NAMALWA (cell line): ENCODE measurements at regions not wholly inside any gene's neighbourhood (a gene's known extent, or its start where the extent isn't known, plus 50 kb on each side); places are given as distances from the start of the nearest gene placed in this dataset.
"Not testable (repeated sequence)": the region's sequence is repeated elsewhere in the genome, so short reads cannot be mapped to it uniquely, and the experiment has no call there.

Source experiments
- DNase-seq: peaks from one replicate; pipeline ENCODE4 v3.0.0-alpha.2; 2015; ENCODE audit warnings: low spot score

- peak; percentile 18 for DNase-seq
Observed at GRCh38 chr2:8310557-8311455, 371.1 kb upstream of the ID2 start.

- DNase-seq: peak; percentile 25
Observed at GRCh38 chr2:8312221-8312620, 369.6 kb upstream of the ID2 start.

- DNase-seq: peak; percentile 63
Observed at GRCh38 chr2:8312861-8313830, 368.7 kb upstream of the ID2 start.

- no peak for DNase-seq
Observed at GRCh38 chr2:8314063-8314462, 367.8 kb upstream of the ID2 start.

GRCh38 chr2:8315531-8316165 lies 366.2 kb upstream of the ID2 start:
- no peak for DNase-seq

- DNase-seq: no peak
Observed at GRCh38 chr2:8316356-8316755, 365.5 kb upstream of the ID2 start.

GRCh38 chr2:8317418-8317817 lies 364.4 kb upstream of the ID2 start:
- DNase-seq: no peak

- DNase-seq: no peak
Observed at GRCh38 chr2:8319219-8319618, 362.6 kb upstream of the ID2 start.

- no peak for DNase-seq
Observed at GRCh38 chr2:8320311-8321066, 361.4 kb upstream of the ID2 start.

GRCh38 chr2:8322634-8323033 lies 359.2 kb upstream of the ID2 start:
- DNase-seq: no peak

- DNase-seq: no peak
Observed at GRCh38 chr2:8324164-8324856, 357.5 kb upstream of the ID2 start.

- DNase-seq: no peak
Observed at GRCh38 chr2:8324901-8325300, 357.0 kb upstream of the ID2 start.

- no peak for DNase-seq
Observed at GRCh38 chr2:8327371-8328100, 354.3 kb upstream of the ID2 start.

GRCh38 chr2:8328217-8328616 lies 353.6 kb upstream of the ID2 start:
- no peak for DNase-seq

- DNase-seq: no peak
Observed at GRCh38 chr2:8329660-8330622, 351.9 kb upstream of the ID2 start.

- DNase-seq: no peak
Observed at GRCh38 chr2:8331068-8331467, 350.8 kb upstream of the ID2 start.

- DNase-seq: no peak
Observed at GRCh38 chr2:8332646-8333045, 349.2 kb upstream of the ID2 start.

- no peak for DNase-seq
Observed at GRCh38 chr2:8333177-8333831, 348.6 kb upstream of the ID2 start.

- DNase-seq: not testable (repeated sequence)
Observed at GRCh38 chr2:8333832-8334187, 348.0 kb upstream of the ID2 start.
